K562 (cell line): ENCODE measurements at regions not wholly inside any gene's neighbourhood (a gene's known extent, or its start where the extent isn't known, plus 50 kb on each side); places are given as distances from the start of the nearest gene placed in this dataset.

ENCODE experiments used
- CBX8 ChIP-seq: fragments of 200-600 bp; sonication (generic); IDR thresholded peaks from 2 replicates; pipeline ENCODE4 v1.6.1; 2012; ENCODE audit warnings: borderline replicate concordance, mixed run types, low read depth, mild to moderate bottlenecking, moderate library complexity, mixed read lengths, low read length, control low read depth, inconsistent platforms; ENCODE audit not compliant: poor library complexity, severe bottlenecking; ENCODE audit errors: extremely low read depth
- ZNF143 ChIP-seq: sonication (generic); formaldehyde crosslinking; IDR thresholded peaks from 2 replicates; pipeline ENCODE4 v1.9.0; 2022; ENCODE audit warnings: mild to moderate bottlenecking, missing genetic modification reagents
- TF ChIP-seq, protein P1 (sequence below), 3 experiments: IDR thresholded peaks in 2 of 3; conservative IDR thresholded peaks in 1 of 3; 2 replicates each; pipeline ENCODE4 v1.5.1; 2011 to 2012; ENCODE audit warnings: low read length in 3 of 3, mild to moderate bottlenecking in 3 of 3, control low read depth in 2 of 3, improper control_type of control experiment in 1 of 3, inconsistent platforms in 1 of 3, low read depth in 1 of 3, mixed read lengths in 1 of 3, moderate library complexity in 1 of 3; ENCODE audit not compliant: insufficient read depth in 2 of 3
- TF ChIP-seq, protein P2 (sequence below): fragments of 450-650 bp; IDR thresholded peaks from 2 replicates; pipeline ENCODE4 v1.7.0; 2016; ENCODE audit warnings: borderline replicate concordance
- TF ChIP-seq, protein P3 (sequence below): sonication (generic); formaldehyde crosslinking; IDR thresholded peaks from 2 replicates; pipeline ENCODE4 v1.8.1; 2023; ENCODE audit warnings: mild to moderate bottlenecking, missing genetic modification reagents

DNA sequence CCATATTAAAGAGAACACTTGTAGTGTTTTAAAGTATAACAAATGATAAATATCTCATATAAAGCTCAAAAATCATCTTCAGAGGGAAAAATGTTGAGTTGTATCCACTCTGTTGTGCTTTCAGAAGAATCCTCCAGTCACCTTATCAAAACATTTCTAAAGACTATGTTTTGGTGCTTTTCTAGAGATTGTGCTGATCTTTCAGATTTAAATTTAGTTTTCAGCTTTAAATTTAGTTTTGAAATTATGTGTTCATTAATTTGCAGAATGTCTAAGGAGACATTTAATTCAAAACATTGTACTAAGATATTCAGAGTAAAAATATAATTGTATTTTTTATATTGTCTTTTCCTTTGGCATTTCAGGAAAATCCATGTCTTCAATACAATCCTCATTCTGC lies 303.1 kb upstream of the KYNU start:
- TF ChIP-seq ZNF143 (CRISPR knock-in tag) (no peak), CBX8 (no peak)
- TF ChIP-seq, protein P1, sequence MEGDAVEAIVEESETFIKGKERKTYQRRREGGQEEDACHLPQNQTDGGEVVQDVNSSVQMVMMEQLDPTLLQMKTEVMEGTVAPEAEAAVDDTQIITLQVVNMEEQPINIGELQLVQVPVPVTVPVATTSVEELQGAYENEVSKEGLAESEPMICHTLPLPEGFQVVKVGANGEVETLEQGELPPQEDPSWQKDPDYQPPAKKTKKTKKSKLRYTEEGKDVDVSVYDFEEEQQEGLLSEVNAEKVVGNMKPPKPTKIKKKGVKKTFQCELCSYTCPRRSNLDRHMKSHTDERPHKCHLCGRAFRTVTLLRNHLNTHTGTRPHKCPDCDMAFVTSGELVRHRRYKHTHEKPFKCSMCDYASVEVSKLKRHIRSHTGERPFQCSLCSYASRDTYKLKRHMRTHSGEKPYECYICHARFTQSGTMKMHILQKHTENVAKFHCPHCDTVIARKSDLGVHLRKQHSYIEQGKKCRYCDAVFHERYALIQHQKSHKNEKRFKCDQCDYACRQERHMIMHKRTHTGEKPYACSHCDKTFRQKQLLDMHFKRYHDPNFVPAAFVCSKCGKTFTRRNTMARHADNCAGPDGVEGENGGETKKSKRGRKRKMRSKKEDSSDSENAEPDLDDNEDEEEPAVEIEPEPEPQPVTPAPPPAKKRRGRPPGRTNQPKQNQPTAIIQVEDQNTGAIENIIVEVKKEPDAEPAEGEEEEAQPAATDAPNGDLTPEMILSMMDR (IDR thresholded peaks at IDR 0.05 in 2 of 3, conservative IDR thresholded peaks at IDR 0.05 in 1 of 3; ENCODE audit: insufficient read depth in 2 of 3, low read depth in 1 of 3, low read length in 3 of 3): no peak
- TF ChIP-seq, protein P2, sequence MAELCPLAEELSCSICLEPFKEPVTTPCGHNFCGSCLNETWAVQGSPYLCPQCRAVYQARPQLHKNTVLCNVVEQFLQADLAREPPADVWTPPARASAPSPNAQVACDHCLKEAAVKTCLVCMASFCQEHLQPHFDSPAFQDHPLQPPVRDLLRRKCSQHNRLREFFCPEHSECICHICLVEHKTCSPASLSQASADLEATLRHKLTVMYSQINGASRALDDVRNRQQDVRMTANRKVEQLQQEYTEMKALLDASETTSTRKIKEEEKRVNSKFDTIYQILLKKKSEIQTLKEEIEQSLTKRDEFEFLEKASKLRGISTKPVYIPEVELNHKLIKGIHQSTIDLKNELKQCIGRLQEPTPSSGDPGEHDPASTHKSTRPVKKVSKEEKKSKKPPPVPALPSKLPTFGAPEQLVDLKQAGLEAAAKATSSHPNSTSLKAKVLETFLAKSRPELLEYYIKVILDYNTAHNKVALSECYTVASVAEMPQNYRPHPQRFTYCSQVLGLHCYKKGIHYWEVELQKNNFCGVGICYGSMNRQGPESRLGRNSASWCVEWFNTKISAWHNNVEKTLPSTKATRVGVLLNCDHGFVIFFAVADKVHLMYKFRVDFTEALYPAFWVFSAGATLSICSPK: no peak
- TF ChIP-seq, protein P3, sequence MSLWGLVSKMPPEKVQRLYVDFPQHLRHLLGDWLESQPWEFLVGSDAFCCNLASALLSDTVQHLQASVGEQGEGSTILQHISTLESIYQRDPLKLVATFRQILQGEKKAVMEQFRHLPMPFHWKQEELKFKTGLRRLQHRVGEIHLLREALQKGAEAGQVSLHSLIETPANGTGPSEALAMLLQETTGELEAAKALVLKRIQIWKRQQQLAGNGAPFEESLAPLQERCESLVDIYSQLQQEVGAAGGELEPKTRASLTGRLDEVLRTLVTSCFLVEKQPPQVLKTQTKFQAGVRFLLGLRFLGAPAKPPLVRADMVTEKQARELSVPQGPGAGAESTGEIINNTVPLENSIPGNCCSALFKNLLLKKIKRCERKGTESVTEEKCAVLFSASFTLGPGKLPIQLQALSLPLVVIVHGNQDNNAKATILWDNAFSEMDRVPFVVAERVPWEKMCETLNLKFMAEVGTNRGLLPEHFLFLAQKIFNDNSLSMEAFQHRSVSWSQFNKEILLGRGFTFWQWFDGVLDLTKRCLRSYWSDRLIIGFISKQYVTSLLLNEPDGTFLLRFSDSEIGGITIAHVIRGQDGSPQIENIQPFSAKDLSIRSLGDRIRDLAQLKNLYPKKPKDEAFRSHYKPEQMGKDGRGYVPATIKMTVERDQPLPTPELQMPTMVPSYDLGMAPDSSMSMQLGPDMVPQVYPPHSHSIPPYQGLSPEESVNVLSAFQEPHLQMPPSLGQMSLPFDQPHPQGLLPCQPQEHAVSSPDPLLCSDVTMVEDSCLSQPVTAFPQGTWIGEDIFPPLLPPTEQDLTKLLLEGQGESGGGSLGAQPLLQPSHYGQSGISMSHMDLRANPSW (CRISPR knock-in tag): no peak
